Globus pallidus (tissue), 1 donor: ENCODE measurements at regions not wholly inside any gene's neighbourhood (a gene's known extent, or its start where the extent isn't known, plus 50 kb on each side); places are given as distances from the start of the nearest gene placed in this dataset.

Experiments
- DNase-seq: peaks from one replicate; pipeline ENCODE4 v3.0.0-alpha.2; 2015; ENCODE audit warnings: low spot score

GRCh38 chr4:73929278-73929677 lies 52.5 kb downstream of the PF4 start:
- DNase-seq: no peak

GRCh38 chr4:73923631-73923937 lies 54.4 kb downstream of the CXCL1 start:
- no peak for DNase-seq

- DNase-seq: peak; percentile 1
These were observed 53.8 kb downstream of the CXCL1 start for GRCh38 chr4:73922766-73923630.

GRCh38 chr4:73922317-73922716 lies 53.1 kb downstream of the CXCL1 start:
- no peak for DNase-seq
